Right ventricle myocardium superior (tissue), 1 donor: ENCODE measurements at regions not wholly inside any gene's neighbourhood (a gene's known extent, or its start where the extent isn't known, plus 50 kb on each side); places are given as distances from the start of the nearest gene placed in this dataset.
"Not testable (repeated sequence)": the region's sequence is repeated elsewhere in the genome, so short reads cannot be mapped to it uniquely, and the experiment has no call there.

ENCODE experiments used
- ATAC-seq: fragments of 200-7000 bp; cut with Tn5 transposase; one replicate; pipeline ENCODE4 v1.9.1; 2020; ENCODE audit warnings: mild to moderate bottlenecking; ENCODE audit not compliant: poor library complexity
- DNase-seq: peaks from one replicate; pipeline ENCODE4 v3.0.0-alpha.2; 2020
- intact Hi-C: fragments of 100-400 bp; cut with DNase I; formaldehyde crosslinking; loops from one replicate; pipeline ENCODE4 v1.11.2; 2022
- donor health status: DM: no; HTN: yes; CAD: no; lungs with severe emphysema.

GRCh38 chr2:56985609-56986008 lies 801.8 kb downstream of the CCDC85A start:
- intact Hi-C loops = no loop called here
- ATAC-seq (no peak), DNase-seq (no peak)

- intact Hi-C loops = no loop called here
- DNase-seq = no peak
- no peak for ATAC-seq
Measured at GRCh38 chr2:57022496-57022895, 838.7 kb downstream of the CCDC85A start.

GRCh38 chr2:57044931-57045635 lies 861.3 kb downstream of the CCDC85A start:
- no peak for ATAC-seq
- intact Hi-C loops = no loop called here
- DNase-seq = no peak

- no peak for ATAC-seq
- intact Hi-C loops = no loop called here
- no peak for DNase-seq
Measured at GRCh38 chr2:57049273-57049672, 865.5 kb downstream of the CCDC85A start.

GRCh38 chr2:57050007-57050406 lies 866.2 kb downstream of the CCDC85A start:
- DNase-seq (no peak), ATAC-seq (no peak)
- intact Hi-C loops = no loop called here

GRCh38 chr2:57066301-57066700 lies 882.5 kb downstream of the CCDC85A start:
- intact Hi-C loops, ATAC-seq, DNase-seq: not testable (repeated sequence)

GRCh38 chr2:57075226-57075625 lies 891.4 kb downstream of the CCDC85A start:
- DNase-seq (no peak), ATAC-seq (no peak)
- intact Hi-C loops = no loop called here

- no peak for DNase-seq
- intact Hi-C loops = no loop called here
- ATAC-seq = no peak
Measured at GRCh38 chr2:57080035-57080434, 896.2 kb downstream of the CCDC85A start.

GRCh38 chr2:57084697-57085281 lies 901.0 kb downstream of the CCDC85A start:
- no peak for ATAC-seq
- DNase-seq = no peak
- intact Hi-C loops = no loop called here

- ATAC-seq = no peak
- DNase-seq = no peak
- intact Hi-C loops = no loop called here
Measured at GRCh38 chr2:57093020-57093419, 909.2 kb downstream of the CCDC85A start.

GRCh38 chr2:57097855-57098254 lies 914.1 kb downstream of the CCDC85A start:
- ATAC-seq = no peak
- intact Hi-C loops = no loop called here
- DNase-seq = no peak

- ATAC-seq (no peak), DNase-seq (no peak)
- intact Hi-C loops = no loop called here
Measured at GRCh38 chr2:57100436-57100835, 916.6 kb downstream of the CCDC85A start.

GRCh38 chr2:57105694-57106093 lies 921.9 kb downstream of the CCDC85A start:
- DNase-seq = no peak
- intact Hi-C loops = no loop called here
- ATAC-seq = no peak

GRCh38 chr2:57107353-57107752 lies 923.6 kb downstream of the CCDC85A start:
- no peak for DNase-seq
- intact Hi-C loops = no loop called here
- ATAC-seq = no peak

GRCh38 chr2:57111531-57111930 lies 927.7 kb downstream of the CCDC85A start:
- DNase-seq = no peak
- no peak for ATAC-seq
- intact Hi-C loops = no loop called here

- DNase-seq = no peak
- ATAC-seq = no peak
- intact Hi-C loops = no loop called here
Measured at GRCh38 chr2:57119141-57119540, 927.5 kb upstream of the VRK2 start.

GRCh38 chr2:57126410-57126809 lies 920.2 kb upstream of the VRK2 start:
- ATAC-seq (no peak), DNase-seq (no peak)
- intact Hi-C loops = no loop called here

GRCh38 chr2:57139179-57139578 lies 907.4 kb upstream of the VRK2 start:
- no peak for ATAC-seq
- intact Hi-C loops = no loop called here
- DNase-seq = no peak

GRCh38 chr2:57141269-57141668 lies 905.3 kb upstream of the VRK2 start:
- ATAC-seq = no peak
- DNase-seq = no peak
- intact Hi-C loops = no loop called here

GRCh38 chr2:57146951-57147350 lies 899.7 kb upstream of the VRK2 start:
- intact Hi-C loops = no loop called here
- ATAC-seq (no peak), DNase-seq (no peak)
